ENCODE measurements at regions not wholly inside any gene's neighbourhood (a gene's known extent, or its start where the extent isn't known, plus 50 kb on each side); places are given as distances from the start of the nearest gene placed in this dataset.

- Histone ChIP-seq H3K9me3 (ENCODE audit: control insufficient read depth, insufficient read depth, low read length) (no peaks in the 10 kb centered on the region), H3K4me3 (ENCODE audit: insufficient read depth, low read depth, low read length) (no peak overlapping the region), H4K5ac (ENCODE audit: low read depth, low read length) (no peak overlapping the region), H4K20me1 (ENCODE audit: insufficient read depth, low read length) (peaks cover 76% of the 10 kb centered on the region), H3K9me1 (ENCODE audit: insufficient read depth, low read length) (no peaks in the 10 kb centered on the region; the same call in 1 of the 2 replicates), H3K79me1 (ENCODE audit: low read depth in 1 of 2, low read length in 2 of 2) (peaks cover 31 to 78% of the 10 kb centered on the region in 2 experiments), H3K14ac (replicated peaks; ENCODE audit: low read depth, low read length) (no peak overlapping the region), H2AFZ (replicated peaks; ENCODE audit: low read length, poor library complexity) (no peak overlapping the region), H3K36me3 (ENCODE audit: control insufficient read depth, insufficient read depth, low read length) (peaks cover 49% of the 10 kb centered on the region), H4K8ac (ENCODE audit: low read depth in 2 of 2, low read length in 2 of 2) (no peak overlapping the region), H2BK20ac (ENCODE audit: low read depth, low read length) (no peak overlapping the region), H2BK5ac (ENCODE audit: low read depth, low read length, poor library complexity, severe bottlenecking) (no peak overlapping the region), H3K18ac (ENCODE audit: low read depth, low read length) (no peak overlapping the region), H3K27ac (ENCODE audit: insufficient read depth, low read length) (no peak overlapping the region), H3K4ac (ENCODE audit: low read depth, low read length) (no peak overlapping the region), H4K91ac (ENCODE audit: insufficient read depth, low read depth, low read length) (no peak overlapping the region), H3K9ac (ENCODE audit: low read depth, low read length) (no peak overlapping the region), H3K23ac (ENCODE audit: low read depth, low read length) (no peak overlapping the region), H3K27me3 (ENCODE audit: control insufficient read depth, insufficient read depth, low read length) (no peaks in the 10 kb centered on the region), H3K56ac (ENCODE audit: extremely low read depth, insufficient read depth, low read length) (no peak overlapping the region), H2BK120ac (ENCODE audit: low read depth, low read length) (no peak overlapping the region), H2AK9ac (replicated peaks; ENCODE audit: low read depth, low read length, poor library complexity) (no peak overlapping the region), H2AK5ac (ENCODE audit: low read depth, low read length) (no peak overlapping the region), H3K4me1 (ENCODE audit: control insufficient read depth, insufficient read depth, low read length) (peaks cover 9% of the 10 kb centered on the region; the same call in 1 of the 2 replicates), H3K4me2 (ENCODE audit: low read depth, low read length) (no peak overlapping the region), H2BK15ac (ENCODE audit: low read depth, low read length) (no peak overlapping the region)
- TF ChIP-seq RAD21 (IDR thresholded peaks at IDR 0.05; ENCODE audit: low read length): no peak
- no peak for TF ChIP-seq MAFK (IDR thresholded peaks at IDR 0.05; ENCODE audit: low read depth, low read length)
- no peak for TF ChIP-seq CHD1 (IDR thresholded peaks at IDR 0.05; ENCODE audit: low read depth, low read length)
- no peak for TF ChIP-seq POLR2A (IDR thresholded peaks at IDR 0.05; ENCODE audit: low read depth, low read length)
- TF ChIP-seq RFX5 (IDR thresholded peaks at IDR 0.05; ENCODE audit: low read depth, low read length): no peak
- TF ChIP-seq ELK1 (IDR thresholded peaks at IDR 0.05; ENCODE audit: borderline replicate concordance, low read depth, low read length): no peak
- WGBS, 2 experiments (ENCODE audit: extremely low coverage in 2 of 2, insufficient read length in 1 of 2): 83% methylated on average over 9 of the region's 10 CpGs; no CpG with 5 or more reads in 1 of the 2 experiments
- CTCF ChIA-PET: no interaction called here
- POLR2A ChIA-PET (ENCODE audit: unreplicated experiment): no interaction called here
- dilution Hi-C loops (cut with HindIII; ENCODE audit: low sequenced_read_pairs, unreplicated experiment): no loop called here
- in situ Hi-C loops (cut with MboI; ENCODE audit: low sequenced_read_pairs): no loop called here
- no peak for ATAC-seq (ENCODE audit: low read depth)
- BruUV-seq (replicated peaks): no TSS peak
- DNase-seq: no peak
- intact Hi-C loops (cut with micrococcal nuclease): no loop called here
These were observed 82.9 kb downstream of the NCOR2 start for GRCh38 chr12:124484526-124484953.

Data from IMR-90 (cell line).